B cell (primary cell): ENCODE measurements at regions not wholly inside any gene's neighbourhood (a gene's known extent, or its start where the extent isn't known, plus 50 kb on each side); places are given as distances from the start of the nearest gene placed in this dataset.

Source experiments
- ATAC-seq: fragments of 200-7000 bp; cut with Tn5 transposase; one replicate; pipeline ENCODE4 v1.10.0; 2021; ENCODE audit warnings: low read depth, mild to moderate bottlenecking, moderate number of reproducible peaks, moderate library complexity
- CTCF ChIA-PET: fragments of 350-600 bp; sonication (Branson Sonifier 250); formaldehyde crosslinking; loops from one replicate; lab custom pipeline; 2021; ENCODE audit warnings: antibody characterized with exemption, inconsistent platforms; lab: Charles Lee
- POLR2A ChIA-PET: fragments of 350-600 bp; sonication (Branson Sonifier 250); formaldehyde crosslinking; loops from one replicate; lab custom pipeline; 2021; ENCODE audit warnings: antibody characterized with exemption; lab: Charles Lee
- DNase-seq: peaks from one replicate; pipeline ENCODE4 v3.0.0; 2013
- H2AFZ ChIP-seq: 2 replicates; pipeline ENCODE4 v1.6.1; 2012; ENCODE audit warnings: mild to moderate bottlenecking, low read depth, low read length; ENCODE audit not compliant: insufficient read depth, poor library complexity, severe bottlenecking
- H3K27ac ChIP-seq, 2 donors: 1 replicate in 1 of 2; 2 replicates in 1 of 2; pipeline ENCODE4 v1.5.1; 2012 to 2013; ENCODE audit warnings: low read length in 2 of 2, mild to moderate bottlenecking in 2 of 2, moderate library complexity in 1 of 2
- H3K27me3 ChIP-seq, 4 experiments: fragments of 200-600 bp in 1 of 4; sonication (generic) in 1 of 4; replicated peaks in 1 of 4; 1 replicate in 2 of 4; 2 replicates in 2 of 4; pipeline versions ENCODE4 v1.6.1 to v1.7.0; 2013 to 2016; ENCODE audit warnings: low read length in 3 of 4, mild to moderate bottlenecking in 2 of 4, mixed read lengths in 1 of 4, moderate library complexity in 1 of 4; ENCODE audit not compliant: insufficient read depth in 4 of 4, control insufficient read depth in 3 of 4; ENCODE audit errors: control extremely low read depth in 1 of 4
- H3K36me3 ChIP-seq, 2 experiments: replicated peaks in 1 of 2; 1 replicate in 1 of 2; 2 replicates in 1 of 2; pipeline versions ENCODE4 v1.6.1 to v1.7.1; 2013; ENCODE audit warnings: low read length in 1 of 2; ENCODE audit not compliant: insufficient read depth in 2 of 2, control insufficient read depth in 1 of 2; ENCODE audit errors: control extremely low read depth in 1 of 2, extremely low read depth in 1 of 2
- H3K4me1 ChIP-seq, 2 donors: fragments of 200-600 bp in 1 of 2; sonication (generic) in 1 of 2; 1 replicate in 1 of 2; 2 replicates in 1 of 2; pipeline versions ENCODE4 v1.5.1 to v1.6.1; 2013 to 2017; ENCODE audit warnings: low read length in 2 of 2; ENCODE audit not compliant: control insufficient read depth in 2 of 2, insufficient read depth in 2 of 2
- H3K4me2 ChIP-seq: replicated peaks from 2 replicates; pipeline ENCODE3; 2012; ENCODE audit warnings: mild to moderate bottlenecking, low read depth, low read length; ENCODE audit not compliant: poor library complexity, severe bottlenecking
- H3K4me3 ChIP-seq, 5 experiments: fragments of 200-600 bp in 1 of 5; sonication (generic) in 1 of 5; 1 replicate in 3 of 5; 2 replicates in 2 of 5; pipeline versions ENCODE4 v1.5.1 to v1.7.0; 2011 to 2016; ENCODE audit warnings: low read length in 4 of 5, mild to moderate bottlenecking in 4 of 5, low read depth in 2 of 5, control low read depth in 1 of 5, moderate library complexity in 1 of 5; ENCODE audit not compliant: insufficient read depth in 1 of 5; ENCODE audit errors: control extremely low read depth in 1 of 5, extremely low read depth in 1 of 5
- H3K79me2 ChIP-seq: fragments of 200-600 bp; sonication (generic); one replicate; pipeline ENCODE4 v1.6.0; 2016; ENCODE audit warnings: low read length; ENCODE audit not compliant: control insufficient read depth, insufficient read depth
- H3K9ac ChIP-seq: fragments of 200-600 bp; sonication (generic); 2 replicates; pipeline ENCODE4 v1.6.1; 2017; ENCODE audit warnings: mild to moderate bottlenecking, low read length, moderate library complexity
- H3K9me3 ChIP-seq, 3 donors: one replicate each; pipeline versions ENCODE4 v1.6.1 to v1.7.1; 2013; ENCODE audit warnings: low read length in 2 of 3; ENCODE audit not compliant: control insufficient read depth in 2 of 3, insufficient read depth in 1 of 3; ENCODE audit errors: control extremely low read depth in 1 of 3
- H4K20me1 ChIP-seq: 2 replicates; pipeline ENCODE4 v1.6.0; 2012; ENCODE audit warnings: mild to moderate bottlenecking, low read length; ENCODE audit not compliant: insufficient read depth, control insufficient read depth, poor library complexity, severe bottlenecking
- H3K27ac Mint-ChIP-seq: one replicate; pipeline ENCODE4 v1.8.0; 2021; ENCODE audit warnings: mixed read lengths
- H3K27me3 Mint-ChIP-seq: one replicate; pipeline ENCODE4 v1.8.0; 2021; ENCODE audit warnings: mixed read lengths
- H3K4me1 Mint-ChIP-seq: one replicate; pipeline ENCODE4 v1.8.0; 2021; ENCODE audit warnings: mixed read lengths
- H3K4me3 Mint-ChIP-seq: one replicate; pipeline ENCODE4 v1.8.0; 2021; ENCODE audit warnings: mixed read lengths
- H3K9me3 Mint-ChIP-seq: one replicate; pipeline ENCODE4 v1.8.0; 2022; ENCODE audit warnings: mixed read lengths; ENCODE audit not compliant: insufficient read depth
- CTCF ChIP-seq: fragments of 200-600 bp; IDR thresholded peaks from one replicate; pipeline ENCODE4 v1.8.0; 2022; ENCODE audit warnings: antibody characterized with exemption, mild to moderate bottlenecking
- EZH2 ChIP-seq: IDR thresholded peaks from 2 replicates; pipeline ENCODE4 v1.6.1; 2012; ENCODE audit warnings: borderline replicate concordance, low read depth, mild to moderate bottlenecking, moderate library complexity, low read length; ENCODE audit not compliant: insufficient read depth, poor library complexity, severe bottlenecking
- WGBS: methylation state at CpG from one replicate; pipeline ENCODE4 v1.1.5; 2013; ENCODE audit warnings: missing lambda C conversion rate; ENCODE audit not compliant: insufficient coverage; 5-methylcytosine and 5-hydroxymethylcytosine counted together
- intact Hi-C: fragments of 100-400 bp; cut with micrococcal nuclease; formaldehyde crosslinking; loops from one replicate; pipeline ENCODE4 v1.10.0; 2022

GRCh38 chr1:9181176-9181906 is 52.4 kb upstream of the GPR157 start:
- Histone ChIP-seq H2AFZ (peak overlapping the region; percentile 52), H3K4me2 (peak overlapping the region; percentile 80), H3K4me1 (peaks cover 17 to 25% of the 10 kb centered on the region in 2 donors), H4K20me1 (no peaks in the 10 kb centered on the region), H3K9ac (peak overlapping the region; percentile 44), H3K27me3 (peaks cover 0 to 42% (median 12%) of the 10 kb centered on the region in 4 experiments), H3K27ac (no peak overlapping the region), H3K36me3 (no peaks in the 10 kb centered on the region), H3K79me2 (peaks cover 3% of the 10 kb centered on the region), H3K4me3 (peak overlapping the region in 4 of 5 experiments; percentile 15 to 50 (median 44)), H3K9me3 (peaks cover 0 to 11% (median 2%) of the 10 kb centered on the region in 3 donors)
- ChIA-PET POLR2A (no interaction called here), CTCF (interaction anchor here (0.6 to 3.1 kb wide), 14 partner anchors 9 to 310 kb away, joined by 3 to 15 read pairs (median 6); no protein-coding TSS in a partner anchor)
- peaks cover 28% of the 10 kb centered on the region for H3K27me3 Mint-ChIP-seq
- peaks cover 18% of the 10 kb centered on the region for H3K4me1 Mint-ChIP-seq
- peak overlapping the region; percentile 82 for H3K4me3 Mint-ChIP-seq
- ATAC-seq (peak; percentile 62), DNase-seq (peak; percentile 75)
- TF ChIP-seq CTCF, result peak; percentile 95
- no peak for TF ChIP-seq EZH2
- intact Hi-C loops, result loop anchor here (1.0 to 5.0 kb wide), 2 partner anchors 15 to 49 kb away; no protein-coding TSS in a partner anchor
- no peaks in the 10 kb centered on the region for H3K9me3 Mint-ChIP-seq
- H3K27ac Mint-ChIP-seq, result no peak overlapping the region
- WGBS, result 17% methylated on average over 9 of the region's 19 CpGs
